ENCODE measurements at regions not wholly inside any gene's neighbourhood (a gene's known extent, or its start where the extent isn't known, plus 50 kb on each side); places are given as distances from the start of the nearest gene placed in this dataset.

GRCh38 chr13:30816736-30817135, 81.4 kb downstream of the ALOX5AP start:
- Mint-ChIP-seq H3K27ac (ENCODE audit: unreplicated experiment) (peak overlapping the region; percentile 97), H3K4me3 (ENCODE audit: unreplicated experiment) (peak overlapping the region; percentile 67), H3K36me3 (ENCODE audit: unreplicated experiment) (no peaks in the 10 kb centered on the region), H3K27me3 (ENCODE audit: unreplicated experiment) (peaks cover 5% of the 10 kb centered on the region), H3K9me3 (ENCODE audit: unreplicated experiment) (peaks cover 13% of the 10 kb centered on the region), H3K4me1 (ENCODE audit: low read depth, unreplicated experiment) (peaks cover 42% of the 10 kb centered on the region)
- peak; percentile 28 for DNase-seq
- no peak for TF ChIP-seq CTCF (IDR thresholded peaks at IDR 0.05; ENCODE audit: partially characterized antibody, unreplicated experiment)

- no peak for DNase-seq
- peak overlapping the region; percentile 1 for H3K27ac Mint-ChIP-seq (ENCODE audit: unreplicated experiment)
- no peaks in the 10 kb centered on the region for H3K36me3 Mint-ChIP-seq (ENCODE audit: unreplicated experiment)
- TF ChIP-seq CTCF (IDR thresholded peaks at IDR 0.05; ENCODE audit: partially characterized antibody, unreplicated experiment), result no peak
- peaks cover 8% of the 10 kb centered on the region for H3K27me3 Mint-ChIP-seq (ENCODE audit: unreplicated experiment)
- peaks cover 13% of the 10 kb centered on the region for H3K9me3 Mint-ChIP-seq (ENCODE audit: unreplicated experiment)
- H3K4me1 Mint-ChIP-seq (ENCODE audit: low read depth, unreplicated experiment), result peaks cover 48% of the 10 kb centered on the region
- peak overlapping the region; percentile 39 for H3K4me3 Mint-ChIP-seq (ENCODE audit: unreplicated experiment)
Measured at GRCh38 chr13:30818323-30818960, 83.1 kb downstream of the ALOX5AP start.

- DNase-seq, result no peak
- Mint-ChIP-seq H3K4me3 (ENCODE audit: unreplicated experiment) (no peak overlapping the region), H3K27me3 (ENCODE audit: unreplicated experiment) (peaks cover 8% of the 10 kb centered on the region), H3K4me1 (ENCODE audit: low read depth, unreplicated experiment) (peaks cover 48% of the 10 kb centered on the region), H3K27ac (ENCODE audit: unreplicated experiment) (no peak overlapping the region), H3K36me3 (ENCODE audit: unreplicated experiment) (no peaks in the 10 kb centered on the region), H3K9me3 (ENCODE audit: unreplicated experiment) (peaks cover 13% of the 10 kb centered on the region)
- no peak for TF ChIP-seq CTCF (IDR thresholded peaks at IDR 0.05; ENCODE audit: partially characterized antibody, unreplicated experiment)
Measured at GRCh38 chr13:30819136-30819888, 84.0 kb downstream of the ALOX5AP start.

GRCh38 chr13:30821421-30821820, 84.7 kb upstream of the MEDAG start:
- Mint-ChIP-seq H3K9me3 (ENCODE audit: unreplicated experiment) (peaks cover 14% of the 10 kb centered on the region), H3K27me3 (ENCODE audit: unreplicated experiment) (peaks cover 11% of the 10 kb centered on the region), H3K4me1 (ENCODE audit: low read depth, unreplicated experiment) (peaks cover 36% of the 10 kb centered on the region), H3K4me3 (ENCODE audit: unreplicated experiment) (peak overlapping the region; percentile 30), H3K27ac (ENCODE audit: unreplicated experiment) (no peak overlapping the region), H3K36me3 (ENCODE audit: unreplicated experiment) (no peaks in the 10 kb centered on the region)
- no peak for DNase-seq
- TF ChIP-seq CTCF (IDR thresholded peaks at IDR 0.05; ENCODE audit: partially characterized antibody, unreplicated experiment), result no peak

- H3K27ac Mint-ChIP-seq (ENCODE audit: unreplicated experiment), result no peak overlapping the region
- H3K9me3 Mint-ChIP-seq (ENCODE audit: unreplicated experiment), result peaks cover 13% of the 10 kb centered on the region
- peaks cover 11% of the 10 kb centered on the region for H3K36me3 Mint-ChIP-seq (ENCODE audit: unreplicated experiment)
- TF ChIP-seq CTCF (IDR thresholded peaks at IDR 0.05; ENCODE audit: partially characterized antibody, unreplicated experiment), result no peak
- peaks cover 12% of the 10 kb centered on the region for H3K4me1 Mint-ChIP-seq (ENCODE audit: low read depth, unreplicated experiment)
- no peak for DNase-seq
- peaks cover 11% of the 10 kb centered on the region for H3K27me3 Mint-ChIP-seq (ENCODE audit: unreplicated experiment)
- peak overlapping the region; percentile 6 for H3K4me3 Mint-ChIP-seq (ENCODE audit: unreplicated experiment)
Measured at GRCh38 chr13:30824651-30825050, 81.4 kb upstream of the MEDAG start.
